Endodermal cell (in vitro differentiated cells): ENCODE measurements at regions not wholly inside any gene's neighbourhood (a gene's known extent, or its start where the extent isn't known, plus 50 kb on each side); places are given as distances from the start of the nearest gene placed in this dataset.
A peak's percentile ranks its signal among the peaks of the same experiment; 100 is the strongest.

Experiments used
- DNase-seq: peaks from one replicate; pipeline ENCODE4 v3.0.0-alpha.2; 2017
- H3K27ac ChIP-seq: 2 replicates; pipeline ENCODE4 v1.5.1; 2013; ENCODE audit warnings: mild to moderate bottlenecking, low read depth, low read length, moderate library complexity
- H3K27me3 ChIP-seq: 2 replicates; pipeline ENCODE4 v1.6.1; 2013; ENCODE audit warnings: mild to moderate bottlenecking, low read length, moderate library complexity; ENCODE audit not compliant: insufficient read depth, control insufficient read depth, poor library complexity, severe bottlenecking
- H3K36me3 ChIP-seq: 2 replicates; pipeline ENCODE4 v1.7.0; 2013; ENCODE audit warnings: mild to moderate bottlenecking, low read length, moderate library complexity; ENCODE audit not compliant: control insufficient read depth, insufficient read depth
- H3K4me1 ChIP-seq: one replicate; pipeline ENCODE4 v1.7.0; 2013; ENCODE audit warnings: low read length; ENCODE audit not compliant: control insufficient read depth, insufficient read depth
- H3K4me3 ChIP-seq: 2 replicates; pipeline ENCODE4 v1.5.1; 2013; ENCODE audit warnings: mild to moderate bottlenecking, low read length, moderate library complexity
- H3K9ac ChIP-seq: 2 replicates; pipeline ENCODE4 v1.6.1; 2013; ENCODE audit warnings: mild to moderate bottlenecking, low read length, moderate library complexity; ENCODE audit not compliant: poor library complexity, severe bottlenecking; ENCODE audit errors: extremely low read depth
- H3K9me3 ChIP-seq: 2 replicates; pipeline ENCODE4 v1.6.1; 2013; ENCODE audit warnings: mild to moderate bottlenecking, low read length, moderate library complexity; ENCODE audit not compliant: control insufficient read depth
- H3K27ac Mint-ChIP-seq: 2 replicates; pipeline ENCODE4 v1.8.0; 2020; ENCODE audit warnings: mixed read lengths
- H3K27me3 Mint-ChIP-seq: 2 replicates; pipeline ENCODE4 v1.8.0; 2021; ENCODE audit warnings: mild to moderate bottlenecking, mixed read lengths; ENCODE audit not compliant: insufficient read depth
- H3K36me3 Mint-ChIP-seq: 2 replicates; pipeline ENCODE4 v1.8.0; 2020; ENCODE audit warnings: low read depth, mixed read lengths
- H3K4me1 Mint-ChIP-seq: 2 replicates; pipeline ENCODE4 v1.8.0; 2020; ENCODE audit warnings: mixed read lengths
- H3K4me3 Mint-ChIP-seq: 2 replicates; pipeline ENCODE4 v1.8.0; 2020; ENCODE audit warnings: mild to moderate bottlenecking, moderate library complexity, mixed read lengths
- H3K9me3 Mint-ChIP-seq: 2 replicates; pipeline ENCODE4 v1.8.0; 2020; ENCODE audit warnings: mild to moderate bottlenecking, mixed read lengths
- WGBS, 2 experiments: methylation state at CpG; one replicate each; pipeline versions ENCODE4 v1.1.5 to v1.1.7; 2013; ENCODE audit warnings: missing lambda C conversion rate in 2 of 2, mixed read lengths in 1 of 2; ENCODE audit not compliant: insufficient coverage in 1 of 2, insufficient read length in 1 of 2; 5-methylcytosine and 5-hydroxymethylcytosine counted together
- TF ChIP-seq, protein P1 (sequence below): fragments of 200-600 bp; sonication (generic); conservative IDR thresholded peaks from 2 replicates; pipeline ENCODE4 v1.5.0; 2021; ENCODE audit warnings: antibody characterized with exemption, mild to moderate bottlenecking

DNA sequence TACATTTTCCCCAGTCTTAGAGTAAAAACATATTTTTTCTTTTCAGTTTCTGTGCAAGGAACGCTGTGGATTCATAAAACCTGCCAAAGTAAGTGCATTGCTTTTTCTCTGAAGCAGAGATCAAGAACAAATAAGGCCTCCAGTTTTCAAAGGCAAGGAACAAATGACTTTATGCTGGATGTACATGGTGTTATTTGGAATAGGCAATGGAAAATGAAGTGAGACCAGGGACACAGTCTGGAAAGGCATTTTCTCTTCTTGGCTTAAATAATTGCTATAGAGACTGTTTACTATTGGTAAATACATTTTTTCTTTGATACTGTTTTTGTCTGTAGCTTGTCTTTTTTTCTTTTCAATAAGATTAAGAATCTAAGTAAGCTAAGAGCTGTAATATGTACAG lies 725.9 kb upstream of the MDGA2 start:
- Histone ChIP-seq H3K27ac (no peak overlapping the region), H3K9me3 (peaks cover 6% of the 10 kb centered on the region), H3K27me3 (no peaks in the 10 kb centered on the region), H3K4me1 (no peaks in the 10 kb centered on the region), H3K9ac (no peak overlapping the region), H3K36me3 (no peaks in the 10 kb centered on the region), H3K4me3 (no peak overlapping the region)
- TF ChIP-seq, protein P1, sequence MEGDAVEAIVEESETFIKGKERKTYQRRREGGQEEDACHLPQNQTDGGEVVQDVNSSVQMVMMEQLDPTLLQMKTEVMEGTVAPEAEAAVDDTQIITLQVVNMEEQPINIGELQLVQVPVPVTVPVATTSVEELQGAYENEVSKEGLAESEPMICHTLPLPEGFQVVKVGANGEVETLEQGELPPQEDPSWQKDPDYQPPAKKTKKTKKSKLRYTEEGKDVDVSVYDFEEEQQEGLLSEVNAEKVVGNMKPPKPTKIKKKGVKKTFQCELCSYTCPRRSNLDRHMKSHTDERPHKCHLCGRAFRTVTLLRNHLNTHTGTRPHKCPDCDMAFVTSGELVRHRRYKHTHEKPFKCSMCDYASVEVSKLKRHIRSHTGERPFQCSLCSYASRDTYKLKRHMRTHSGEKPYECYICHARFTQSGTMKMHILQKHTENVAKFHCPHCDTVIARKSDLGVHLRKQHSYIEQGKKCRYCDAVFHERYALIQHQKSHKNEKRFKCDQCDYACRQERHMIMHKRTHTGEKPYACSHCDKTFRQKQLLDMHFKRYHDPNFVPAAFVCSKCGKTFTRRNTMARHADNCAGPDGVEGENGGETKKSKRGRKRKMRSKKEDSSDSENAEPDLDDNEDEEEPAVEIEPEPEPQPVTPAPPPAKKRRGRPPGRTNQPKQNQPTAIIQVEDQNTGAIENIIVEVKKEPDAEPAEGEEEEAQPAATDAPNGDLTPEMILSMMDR = no peak
- WGBS, 2 experiments = 85 to 100% methylated on average over 1 of the region's 1 CpG
- DNase-seq = no peak
- H3K4me1 Mint-ChIP-seq = peaks cover 8% of the 10 kb centered on the region
- no peaks in the 10 kb centered on the region for H3K27me3 Mint-ChIP-seq
- no peak overlapping the region for H3K27ac Mint-ChIP-seq
- peaks cover 14% of the 10 kb centered on the region for H3K9me3 Mint-ChIP-seq
- H3K4me3 Mint-ChIP-seq = no peak overlapping the region
- H3K36me3 Mint-ChIP-seq = peaks cover 6% of the 10 kb centered on the region

DNA sequence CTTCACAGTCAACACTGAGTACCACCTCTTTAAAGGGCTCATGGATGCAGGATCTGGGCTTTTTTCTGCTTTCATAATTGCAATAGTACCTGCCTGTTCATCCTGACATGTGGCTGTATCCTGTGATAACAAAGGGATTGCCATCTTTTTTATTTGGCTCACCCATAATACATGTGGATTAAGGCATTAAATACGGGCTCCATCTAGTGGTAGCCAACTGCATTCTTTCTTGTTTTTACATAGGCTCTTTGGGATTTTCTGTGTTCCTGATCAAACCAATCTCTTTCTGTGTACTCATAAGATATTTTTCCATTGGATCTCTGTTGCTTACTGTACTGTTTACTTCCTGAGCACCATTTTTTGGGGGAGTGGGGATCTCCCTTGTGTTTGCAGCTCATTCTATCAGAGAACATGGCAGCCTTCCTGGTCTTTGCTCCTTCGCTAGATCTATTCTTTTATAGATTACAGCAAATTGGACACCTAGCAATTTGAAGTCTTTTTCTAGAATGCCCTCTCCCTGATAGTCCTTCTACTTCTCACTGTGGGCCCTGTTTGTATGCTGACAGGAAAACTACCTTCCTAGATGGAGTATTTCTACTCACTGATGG lies 723.4 kb upstream of the MDGA2 start:
- Mint-ChIP-seq H3K27me3 (no peaks in the 10 kb centered on the region), H3K9me3 (no peaks in the 10 kb centered on the region), H3K27ac (no peak overlapping the region), H3K4me1 (peaks cover 8% of the 10 kb centered on the region), H3K36me3 (peaks cover 6% of the 10 kb centered on the region), H3K4me3 (no peak overlapping the region)
- Histone ChIP-seq H3K9ac (no peak overlapping the region), H3K9me3 (no peaks in the 10 kb centered on the region), H3K36me3 (no peaks in the 10 kb centered on the region), H3K27me3 (no peaks in the 10 kb centered on the region), H3K27ac (no peak overlapping the region), H3K4me1 (no peaks in the 10 kb centered on the region), H3K4me3 (no peak overlapping the region)
- TF ChIP-seq, protein P1 = peak; percentile 91
- DNase-seq = peak; percentile 52
- WGBS, 2 experiments = 51 to 58% methylated on average over 2 of the region's 2 CpGs

- no peaks in the 10 kb centered on the region for H3K36me3 ChIP-seq
- Mint-ChIP-seq H3K4me3 (no peak overlapping the region), H3K36me3 (no peaks in the 10 kb centered on the region), H3K9me3 (no peaks in the 10 kb centered on the region), H3K27ac (no peak overlapping the region), H3K27me3 (no peaks in the 10 kb centered on the region), H3K4me1 (no peaks in the 10 kb centered on the region)
- TF ChIP-seq, protein P1 = no peak
- no peaks in the 10 kb centered on the region for H3K9me3 ChIP-seq
- no peak overlapping the region for H3K27ac ChIP-seq
- no peaks in the 10 kb centered on the region for H3K4me1 ChIP-seq
- no peak overlapping the region for H3K4me3 ChIP-seq
- H3K27me3 ChIP-seq = no peaks in the 10 kb centered on the region
- DNase-seq = no peak
- WGBS, 2 experiments = 86 to 88% methylated on average over 2 to 5 of the region's 5 CpGs
- H3K9ac ChIP-seq = no peak overlapping the region
Measured at GRCh38 chr14:48391661-48392060, 716.3 kb upstream of the MDGA2 start.
